NCI-H2171 treated with DMSO at 0.1 percent for 48 hours (cell line): ENCODE measurements at regions not wholly inside any gene's neighbourhood (a gene's known extent, or its start where the extent isn't known, plus 50 kb on each side); places are given as distances from the start of the nearest gene placed in this dataset.
"Not testable (repeated sequence)": the region's sequence is repeated elsewhere in the genome, so short reads cannot be mapped to it uniquely, and the experiment has no call there.

ENCODE experiments used
- DNase-seq: peaks from one replicate; lab custom pipeline; 2025; lab: John Stamatoyannopoulos, UW

DNA sequence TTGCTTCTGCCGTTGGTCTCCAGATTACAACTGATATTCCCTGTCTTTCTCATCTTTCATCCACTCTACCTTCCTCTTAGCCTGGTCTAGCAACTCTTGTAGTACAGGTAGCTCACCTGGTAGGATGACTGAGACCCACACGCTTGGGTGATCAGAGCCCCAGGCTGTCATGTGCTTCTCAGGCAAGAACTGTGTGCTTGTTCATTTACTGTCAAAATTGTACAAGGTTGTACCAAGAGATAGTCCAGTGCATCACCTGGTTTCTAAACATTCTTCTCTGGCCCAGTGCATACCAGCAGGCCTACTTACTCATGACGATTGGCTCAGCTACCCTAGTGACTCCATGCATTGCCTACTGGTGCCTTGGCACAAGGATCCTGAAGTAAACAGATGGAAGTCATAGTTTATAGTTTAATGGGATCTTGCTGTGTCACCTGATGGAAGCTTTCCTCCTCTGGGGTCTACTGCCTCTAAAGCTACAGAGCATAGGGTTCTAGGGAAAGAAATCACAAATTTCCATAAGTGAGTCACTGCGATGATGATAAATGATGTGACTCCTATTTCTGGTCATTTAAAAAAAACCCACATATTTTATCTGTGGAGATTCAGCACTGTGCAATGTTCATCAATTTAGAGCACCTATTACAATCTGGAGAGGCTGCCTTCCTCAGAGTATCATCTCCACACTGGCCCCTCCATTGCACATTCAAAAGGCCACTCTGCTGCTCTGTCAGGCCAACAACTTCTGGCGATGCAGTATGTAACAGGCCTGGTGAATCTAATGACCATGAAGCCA, 481.8 kb upstream of the MEIS1 start:
- DNase-seq, result no peak

DNA sequence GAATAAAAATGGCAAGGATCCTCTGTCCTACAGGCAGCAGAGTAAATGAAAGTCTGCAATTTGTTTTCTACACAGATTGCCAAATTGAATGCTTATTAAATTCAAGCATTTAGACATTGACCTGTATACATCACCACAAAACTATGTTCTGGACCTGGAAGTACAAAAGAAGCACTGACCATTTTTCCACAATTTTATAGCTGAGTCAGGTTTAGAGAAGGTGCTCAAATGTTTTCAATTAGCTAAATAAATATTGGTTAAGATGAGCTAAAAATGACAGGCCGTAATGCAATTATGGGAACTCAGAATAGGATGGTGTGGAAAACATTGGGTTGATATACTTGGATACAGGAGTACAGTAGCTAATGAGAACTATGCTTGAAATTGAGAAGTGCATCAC, 490.7 kb upstream of the MEIS1 start:
- no peak for DNase-seq

DNA sequence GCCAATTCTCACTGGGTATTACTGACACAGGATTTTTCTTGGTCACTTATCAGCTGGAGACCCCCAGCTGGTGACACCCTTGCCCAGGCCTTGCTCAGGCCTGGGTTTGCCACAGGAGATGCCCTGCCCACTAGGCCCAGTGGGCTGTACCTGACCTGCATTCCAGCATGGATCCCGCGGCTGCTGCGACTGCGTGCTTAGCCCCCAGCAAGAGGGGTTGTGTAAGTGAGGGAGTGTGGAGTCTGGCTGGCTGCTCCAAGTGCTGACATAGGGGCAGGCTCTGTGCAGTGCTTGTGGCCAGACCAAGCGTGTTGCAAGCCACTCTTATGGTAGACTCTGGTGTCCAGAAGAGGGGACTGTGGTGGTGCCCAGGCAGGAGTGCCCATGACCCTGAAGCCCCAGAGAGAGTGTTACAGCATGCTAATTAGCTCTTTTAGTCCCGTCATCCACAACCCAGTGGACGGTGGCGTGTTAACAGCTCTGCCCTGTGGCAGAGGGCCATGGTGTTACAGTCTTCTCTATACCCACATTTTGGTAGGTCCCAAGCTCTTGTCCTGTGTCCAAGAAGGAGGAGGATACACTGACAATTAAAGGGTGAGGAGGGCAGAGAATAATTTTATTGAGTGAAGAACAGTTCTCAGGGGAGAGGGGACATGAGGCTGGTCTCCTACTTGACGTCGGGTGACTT, 491.7 kb upstream of the MEIS1 start:
- no peak for DNase-seq

DNA sequence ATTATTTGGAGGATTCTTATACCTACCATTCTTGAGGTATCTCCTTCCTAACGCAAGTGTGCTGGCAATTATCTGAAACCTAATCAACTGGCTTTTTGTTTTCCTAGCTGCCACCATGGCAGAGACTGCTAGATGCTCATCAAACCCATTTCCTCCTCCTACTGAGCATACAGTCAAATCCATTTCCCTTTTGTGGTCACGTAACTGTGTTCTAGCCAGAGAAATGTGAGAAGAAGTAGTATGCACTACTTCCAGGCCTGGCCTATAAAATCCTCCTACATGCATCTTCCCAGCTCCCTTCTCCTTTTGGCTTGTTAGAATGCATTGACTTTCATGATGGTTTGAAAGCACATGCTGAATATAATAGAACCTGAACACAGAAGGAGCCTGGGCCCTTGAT, 494.1 kb upstream of the MEIS1 start:
- no peak for DNase-seq

DNA sequence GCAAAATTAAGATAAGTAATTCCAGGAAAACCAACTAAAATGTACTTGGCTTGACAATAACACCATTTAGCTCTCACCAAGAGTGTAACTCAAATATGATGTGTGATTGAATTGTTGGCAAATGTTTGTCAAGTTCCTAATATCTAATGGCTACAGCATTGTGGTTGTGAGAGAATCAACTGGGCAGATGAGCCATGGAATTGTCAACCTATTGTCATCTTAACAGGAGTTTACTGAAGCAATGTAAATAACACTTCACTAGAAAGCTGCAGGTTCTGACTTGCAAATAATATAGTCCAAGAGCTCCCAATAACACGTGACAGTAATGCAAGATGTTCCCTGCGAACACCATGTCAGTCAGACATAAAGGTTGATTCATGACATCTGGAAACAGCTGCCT, 495.2 kb upstream of the MEIS1 start:
- DNase-seq, result no peak

DNA sequence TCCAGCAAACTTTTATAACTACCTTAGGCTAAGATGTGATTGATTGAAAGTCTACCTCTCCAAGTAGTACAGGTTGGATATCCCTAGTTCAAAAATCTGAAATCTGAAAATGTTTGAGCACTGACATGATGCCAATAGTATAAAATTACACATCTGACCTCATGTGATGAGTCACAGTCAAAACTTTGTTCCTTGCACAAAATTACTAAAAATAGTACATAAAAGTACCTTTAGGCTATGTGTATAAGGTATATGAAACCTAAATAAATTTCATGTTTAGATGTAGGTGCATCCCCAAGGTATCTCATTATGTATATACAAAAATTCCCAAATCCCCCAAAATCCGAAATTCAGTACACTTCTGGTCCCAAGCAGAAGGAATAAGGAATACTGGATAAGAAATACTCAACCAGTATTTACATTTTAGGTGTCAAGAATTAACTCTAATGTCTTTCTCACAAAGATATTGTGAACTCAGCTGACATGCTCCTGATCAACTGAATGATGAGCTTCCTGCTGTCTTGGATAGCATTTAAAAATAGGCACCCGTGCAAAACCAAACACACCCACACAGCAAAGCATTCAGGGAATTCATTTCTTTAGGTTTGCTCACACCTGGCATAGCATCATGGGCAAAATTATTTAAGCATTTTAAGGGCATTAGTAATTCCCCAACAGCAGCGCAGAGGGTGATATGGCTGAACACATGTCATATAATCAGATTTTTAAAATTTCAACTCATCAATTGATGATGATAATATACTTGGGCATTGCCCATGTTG, 497.4 kb upstream of the MEIS1 start:
- no peak for DNase-seq

DNA sequence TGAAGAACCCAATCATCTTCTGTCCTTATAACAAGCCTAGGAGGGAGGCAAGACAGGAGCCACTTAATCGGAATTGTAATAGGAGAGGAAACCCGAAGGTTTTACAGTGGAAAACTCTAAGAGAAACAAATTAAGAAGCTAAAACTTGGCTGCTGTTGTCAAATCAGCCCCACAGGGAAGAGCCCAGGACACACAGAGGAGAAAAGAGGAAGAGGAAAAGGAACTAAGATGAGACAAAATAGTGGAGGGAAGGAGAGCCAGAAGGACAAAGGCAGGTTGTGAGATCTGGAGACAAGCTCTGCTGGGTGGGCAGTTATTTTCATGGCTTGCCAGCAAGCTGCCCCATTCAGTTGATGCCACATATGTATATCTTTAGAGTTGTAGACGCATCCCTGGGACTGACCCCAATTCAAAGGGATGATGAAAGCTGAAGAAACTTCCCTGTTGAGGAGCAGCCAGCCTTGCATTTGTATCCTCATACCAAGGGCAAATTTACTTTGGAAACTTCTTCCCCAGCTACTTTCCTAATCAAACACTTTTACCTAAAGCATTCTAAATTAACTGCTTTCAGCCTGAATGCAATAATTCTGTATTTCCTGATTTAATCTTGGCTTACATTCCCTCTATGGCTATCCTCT, 499.8 kb upstream of the MEIS1 start:
- no peak for DNase-seq

DNA sequence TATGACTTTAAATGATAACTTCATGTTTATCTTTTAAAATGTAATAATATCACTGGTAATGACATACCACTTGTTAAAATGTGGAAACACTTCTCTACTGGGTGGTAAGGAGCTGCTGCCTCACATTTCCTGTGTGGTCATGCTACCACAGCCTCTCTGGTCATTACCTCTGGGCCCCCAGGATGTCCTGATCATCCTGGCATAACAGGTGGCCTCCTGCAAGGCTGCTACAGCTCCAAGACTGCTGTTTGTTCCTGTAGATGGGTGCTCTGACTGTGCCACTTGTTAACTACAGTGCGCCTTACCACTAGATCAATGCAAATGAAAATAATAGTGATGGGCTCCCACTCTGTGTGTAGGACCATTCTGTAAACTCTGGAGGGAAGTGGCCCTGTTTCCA, 500.2 kb upstream of the SPRED2 start:
- no peak for DNase-seq

DNA sequence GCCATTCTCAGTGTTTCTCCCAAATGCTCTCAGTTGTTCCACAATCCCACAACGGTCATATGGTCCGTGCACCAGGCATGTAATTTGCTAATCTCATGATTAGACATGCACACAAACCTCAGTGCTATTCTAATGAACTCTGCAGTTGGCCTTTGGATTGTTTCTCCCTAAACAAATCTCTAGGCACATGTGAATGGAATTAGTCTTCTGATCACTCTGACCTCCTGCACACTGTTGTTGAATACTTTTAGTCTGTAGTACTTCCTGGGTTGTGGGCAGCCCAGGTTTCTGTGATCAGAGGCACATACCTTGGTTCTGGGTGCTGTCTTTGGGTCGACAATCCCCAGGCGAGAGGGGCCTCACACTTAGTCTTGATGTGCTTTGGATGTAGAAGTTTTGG, 498.7 kb upstream of the SPRED2 start:
- DNase-seq, result no peak

DNA sequence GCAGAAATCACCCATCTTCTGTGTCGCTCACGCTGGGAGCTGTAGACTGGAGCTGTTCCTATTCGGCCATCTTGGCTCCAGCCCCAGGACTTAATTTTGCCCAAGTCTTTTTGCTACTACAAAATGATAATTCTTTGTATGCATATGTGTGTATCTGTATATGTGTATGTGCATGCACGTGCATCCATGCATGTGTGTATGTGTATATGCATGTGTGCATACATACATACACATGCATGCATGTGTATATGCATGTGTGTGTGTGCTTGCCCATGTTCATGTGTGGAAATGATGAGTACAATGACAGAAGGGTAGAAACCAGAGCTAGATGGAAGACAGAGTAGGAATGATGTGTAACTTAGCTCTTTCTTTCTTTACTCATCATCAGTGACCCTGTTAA, 497.9 kb upstream of the SPRED2 start:
- no peak for DNase-seq

DNA sequence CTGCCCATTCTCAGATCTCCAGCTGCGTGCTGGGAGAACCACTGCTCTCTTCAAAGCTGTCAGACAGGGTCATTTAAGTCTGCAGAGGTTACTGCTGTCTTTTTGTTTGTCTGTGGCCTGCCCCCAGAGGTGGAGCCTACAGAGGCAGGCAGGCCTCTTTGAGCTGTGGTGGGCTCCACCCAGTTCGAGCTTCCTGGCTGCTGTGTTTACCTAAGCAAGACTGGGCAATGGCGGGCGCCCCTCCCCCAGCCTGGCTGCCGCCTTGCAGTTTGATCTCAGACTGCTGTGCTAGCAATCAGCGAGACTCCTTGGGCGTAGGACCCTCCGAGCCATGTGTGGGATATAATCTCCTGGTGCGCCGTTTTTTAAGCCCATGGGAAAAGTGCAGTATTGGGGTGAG, 497.3 kb upstream of the SPRED2 start:
- DNase-seq, result not testable (repeated sequence)

DNA sequence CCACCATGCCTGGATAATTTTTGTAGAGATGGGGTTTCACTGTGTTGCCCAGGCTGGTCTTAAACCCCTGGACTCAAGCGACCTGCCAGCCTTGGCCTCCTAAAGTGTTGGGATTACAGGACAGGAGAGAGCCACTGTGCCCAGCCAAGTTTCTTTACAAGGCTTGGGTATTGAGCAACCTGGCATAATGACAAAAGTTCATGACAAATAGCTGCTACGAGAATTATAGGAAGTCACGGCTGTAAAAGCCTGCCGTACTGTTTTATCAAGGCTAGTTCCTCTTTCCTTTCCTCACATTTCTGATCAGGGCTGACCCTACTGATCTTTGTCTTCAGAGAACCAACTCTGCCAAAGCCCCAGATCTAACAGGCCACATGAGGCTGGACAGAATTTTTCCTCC, 490.4 kb upstream of the SPRED2 start:
- no peak for DNase-seq

DNA sequence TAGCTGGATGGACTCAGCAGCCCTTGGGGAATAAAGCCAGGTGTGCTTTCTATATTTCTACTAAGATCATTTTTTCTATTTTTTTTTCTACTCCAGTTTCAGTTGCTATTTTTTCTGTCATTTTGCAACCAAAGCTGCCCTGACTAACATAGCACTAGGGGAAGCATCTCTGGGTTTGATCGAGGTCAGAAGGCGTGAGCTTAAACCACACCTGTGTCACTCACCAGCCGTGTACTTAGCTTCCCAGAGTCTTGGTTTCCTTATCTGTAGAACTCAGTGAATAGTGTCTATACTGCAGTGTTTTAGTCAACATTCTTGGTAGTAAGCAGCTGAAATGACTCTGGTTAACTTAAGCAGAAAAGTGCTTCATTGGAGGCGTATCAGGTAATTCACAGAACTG, 489.6 kb upstream of the SPRED2 start:
- DNase-seq, result no peak

DNA sequence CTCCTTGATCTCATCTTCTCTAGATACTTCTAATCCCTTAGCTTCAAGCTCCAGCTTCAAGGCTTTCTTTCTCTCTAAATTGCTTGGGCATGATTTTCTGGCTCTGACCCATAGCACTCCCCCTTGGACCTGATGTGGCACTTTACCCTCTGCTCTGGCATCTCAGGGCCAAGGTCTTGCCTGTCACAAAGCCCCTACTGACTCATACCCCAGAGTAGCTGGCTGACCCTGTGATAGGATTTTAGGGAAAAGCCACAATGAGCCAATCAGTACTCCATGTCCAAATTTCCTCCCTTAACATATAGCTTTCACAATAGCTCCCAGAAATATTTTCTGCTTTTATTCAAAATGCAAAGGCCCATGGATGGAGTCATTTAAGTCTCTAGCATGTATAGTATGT, 488.7 kb upstream of the SPRED2 start:
- DNase-seq, result no peak

DNA sequence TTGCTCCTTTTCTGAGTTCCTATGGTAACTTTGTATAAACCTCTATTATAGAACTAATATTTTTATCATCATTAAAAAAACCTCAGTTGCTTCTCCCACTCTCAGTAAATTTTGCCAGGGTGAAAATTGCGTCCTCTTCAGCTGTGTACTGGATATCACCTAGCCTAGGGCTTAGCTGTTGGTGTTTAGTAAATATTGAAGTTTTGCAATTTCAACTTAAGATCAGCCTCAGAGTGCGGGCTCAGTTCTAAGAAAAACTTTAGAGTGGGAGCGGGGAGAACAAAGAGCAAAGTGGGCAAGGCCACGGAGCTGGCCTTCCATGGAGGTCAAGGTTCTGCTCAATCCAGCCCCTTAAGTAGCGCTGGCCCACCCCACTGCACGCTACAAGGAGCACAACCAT, 488.3 kb upstream of the SPRED2 start:
- DNase-seq, result no peak

DNA sequence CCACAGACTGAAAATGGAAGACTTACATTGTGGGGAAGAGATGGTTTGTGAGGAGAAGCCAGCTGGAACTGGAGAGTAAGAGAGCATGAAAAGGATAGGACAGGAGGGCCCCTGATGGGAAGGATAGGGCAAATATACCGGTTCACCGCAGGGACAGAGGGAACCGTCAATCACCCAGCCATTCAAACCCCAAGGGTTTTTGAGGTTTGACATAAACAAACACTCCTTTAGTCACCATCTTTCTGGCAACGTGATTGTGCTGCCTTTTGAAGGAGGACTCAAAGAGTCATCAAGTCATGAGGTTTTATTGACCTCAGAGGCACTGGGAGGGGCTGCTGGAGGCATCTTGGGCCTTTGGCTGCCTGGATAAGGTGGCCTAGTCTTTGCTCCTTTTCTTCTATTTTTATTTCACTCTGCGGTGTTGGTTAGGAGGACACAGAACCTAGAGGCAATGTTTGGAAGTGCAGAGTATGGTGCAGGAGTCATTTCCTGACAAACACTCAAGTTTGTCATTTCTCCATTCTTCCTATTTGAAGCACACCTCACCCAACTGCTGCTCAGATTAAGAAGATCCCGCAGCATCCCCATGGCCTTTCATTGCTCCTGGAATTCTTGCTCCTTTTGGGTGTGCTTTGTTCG, 487.3 kb upstream of the SPRED2 start:
- no peak for DNase-seq

DNA sequence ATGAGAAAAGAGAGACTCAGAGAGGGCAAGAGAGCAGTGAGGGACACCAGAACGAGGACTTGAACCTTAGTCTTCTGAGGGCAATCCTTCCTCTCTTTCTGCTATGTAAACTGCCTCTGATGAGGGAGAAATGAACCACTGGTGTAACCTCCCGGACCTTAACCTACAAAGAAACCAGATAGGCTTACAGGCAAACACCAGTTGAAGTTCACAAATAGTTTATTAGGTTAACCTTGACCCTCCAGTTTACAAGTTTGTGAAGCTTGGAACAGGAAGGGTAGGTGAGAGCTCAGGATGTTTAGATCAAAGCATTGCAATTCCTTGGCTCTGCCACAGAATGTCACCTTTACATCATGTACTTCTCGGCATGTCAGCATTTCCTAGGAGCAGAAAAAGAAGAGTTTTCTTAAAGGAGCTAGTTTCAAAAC, 486.4 kb upstream of the SPRED2 start:
- DNase-seq, result no peak

DNA sequence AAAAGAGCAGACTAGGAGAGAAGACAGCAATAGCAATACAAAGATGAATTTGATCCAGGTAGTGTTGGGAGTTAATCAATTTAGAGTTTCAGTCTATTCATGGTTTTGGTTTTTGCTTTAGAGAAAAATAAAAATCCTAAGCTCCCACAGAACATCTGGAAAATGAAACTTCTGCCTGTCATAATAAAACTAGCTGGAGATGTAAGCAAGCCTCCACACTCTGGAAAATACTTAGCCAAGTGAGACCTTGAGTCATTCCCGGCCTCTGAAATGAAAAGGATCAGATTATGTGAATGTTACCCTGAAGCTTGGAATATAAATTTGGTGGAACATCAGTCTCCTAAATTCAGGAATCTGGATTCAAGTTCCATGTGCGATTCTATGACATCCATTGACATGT, 485.6 kb upstream of the SPRED2 start:
- no peak for DNase-seq

DNA sequence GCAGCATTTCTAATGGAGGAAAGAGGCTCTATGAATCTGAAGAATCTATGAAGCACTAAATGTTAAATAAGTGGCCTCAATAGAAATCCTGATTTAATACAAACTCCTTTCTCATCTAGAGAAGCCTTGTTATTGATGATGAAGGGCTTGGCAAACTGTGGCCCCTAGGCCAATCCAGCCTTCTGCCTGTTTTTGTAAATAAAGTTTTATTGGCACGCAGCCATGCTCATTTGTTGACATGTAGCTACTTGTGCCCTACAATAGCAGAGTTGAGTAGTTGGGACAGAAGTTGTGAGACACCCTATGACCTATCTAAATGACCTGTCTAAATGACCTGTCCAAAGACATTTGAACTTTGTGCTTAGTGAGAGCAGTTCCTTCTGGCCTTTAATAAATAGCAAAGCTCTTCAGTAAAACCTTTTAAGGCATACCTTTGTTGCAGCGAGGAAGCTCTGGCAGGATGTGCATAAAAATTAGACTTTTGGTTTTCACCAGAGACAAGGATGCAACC, 484.4 kb upstream of the SPRED2 start:
- DNase-seq, result no peak

DNA sequence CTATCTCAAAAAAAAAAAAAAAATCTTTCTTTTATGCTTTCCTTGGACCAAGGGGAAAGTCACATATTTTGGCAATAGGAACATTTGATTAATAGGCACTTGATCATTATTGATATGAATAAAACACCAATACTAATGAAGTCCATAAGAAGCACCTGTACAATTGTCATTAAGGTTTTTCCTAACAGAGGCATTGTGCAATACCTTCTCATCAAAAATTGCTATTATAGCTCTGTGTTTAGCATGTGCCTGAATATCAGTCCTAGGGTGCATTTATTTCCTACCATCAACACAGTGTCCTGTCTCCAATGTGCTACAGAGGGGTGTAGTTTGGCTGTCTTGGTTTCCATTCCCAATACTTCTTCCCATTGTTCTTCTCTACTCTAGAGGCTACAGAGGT, 483.8 kb upstream of the SPRED2 start:
- no peak for DNase-seq

DNA sequence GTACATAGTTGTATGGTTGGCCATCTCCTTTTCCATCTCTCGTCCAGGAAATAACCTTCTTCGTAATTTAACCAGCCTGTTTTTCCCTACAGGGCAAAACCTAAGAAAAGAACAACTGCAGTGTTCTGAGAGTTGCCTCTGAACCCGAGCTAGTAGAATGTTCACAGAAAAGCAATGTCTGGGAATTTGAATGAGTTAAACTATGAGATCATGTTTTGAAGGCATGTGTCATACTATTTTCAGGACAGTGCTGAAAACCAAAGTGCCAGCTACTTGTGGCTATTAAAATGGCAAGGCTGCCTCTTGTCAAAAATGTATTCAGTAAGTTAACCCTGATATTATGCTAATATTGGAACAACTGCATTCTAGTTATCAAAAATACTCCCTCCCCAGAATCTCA, 482.9 kb upstream of the SPRED2 start:
- no peak for DNase-seq

DNA sequence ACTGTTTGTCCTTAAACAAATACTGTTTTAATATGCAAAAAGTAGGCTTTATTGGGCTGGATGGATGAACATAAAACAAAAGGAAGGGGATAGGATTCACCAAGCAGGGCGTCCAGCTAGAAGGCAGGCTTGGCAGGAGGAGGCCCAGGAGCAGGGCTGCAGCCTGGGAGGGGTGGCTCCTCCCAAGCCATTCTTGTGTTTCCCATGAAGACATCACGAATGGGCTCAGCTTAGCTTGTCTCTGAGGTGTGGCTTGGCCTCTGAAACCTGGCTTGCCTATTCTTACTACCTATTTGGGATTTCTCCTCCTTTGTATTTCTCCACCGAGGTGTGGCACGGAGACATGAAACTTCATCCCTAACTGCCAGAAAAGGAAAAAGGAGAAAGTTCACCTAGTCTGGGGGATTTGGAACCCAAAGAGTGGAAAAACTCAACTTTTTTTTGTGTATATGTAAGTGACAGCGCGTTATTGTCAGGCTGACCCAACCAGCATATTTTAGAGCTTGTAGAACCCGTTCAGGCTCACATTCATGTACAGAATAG, 481.9 kb upstream of the SPRED2 start:
- DNase-seq, result no peak
